B cell (primary cell): ENCODE measurements at regions not wholly inside any gene's neighbourhood (a gene's known extent, or its start where the extent isn't known, plus 50 kb on each side); places are given as distances from the start of the nearest gene placed in this dataset.

Experiments
- ATAC-seq: fragments of 200-7000 bp; cut with Tn5 transposase; one replicate; pipeline ENCODE4 v1.10.0; 2021; ENCODE audit warnings: low read depth, mild to moderate bottlenecking, moderate number of reproducible peaks, moderate library complexity
- CTCF ChIA-PET: fragments of 350-600 bp; sonication (Branson Sonifier 250); formaldehyde crosslinking; loops from one replicate; lab custom pipeline; 2021; ENCODE audit warnings: antibody characterized with exemption, inconsistent platforms; lab: Charles Lee
- POLR2A ChIA-PET: fragments of 350-600 bp; sonication (Branson Sonifier 250); formaldehyde crosslinking; loops from one replicate; lab custom pipeline; 2021; ENCODE audit warnings: antibody characterized with exemption; lab: Charles Lee
- DNase-seq: peaks from one replicate; pipeline ENCODE4 v3.0.0; 2013
- H2AFZ ChIP-seq: 2 replicates; pipeline ENCODE4 v1.6.1; 2012; ENCODE audit warnings: mild to moderate bottlenecking, low read depth, low read length; ENCODE audit not compliant: insufficient read depth, poor library complexity, severe bottlenecking
- H3K27ac ChIP-seq, 2 donors: 1 replicate in 1 of 2; 2 replicates in 1 of 2; pipeline ENCODE4 v1.5.1; 2012 to 2013; ENCODE audit warnings: low read length in 2 of 2, mild to moderate bottlenecking in 2 of 2, moderate library complexity in 1 of 2
- H3K27me3 ChIP-seq, 4 experiments: fragments of 200-600 bp in 1 of 4; sonication (generic) in 1 of 4; replicated peaks in 1 of 4; 1 replicate in 2 of 4; 2 replicates in 2 of 4; pipeline versions ENCODE4 v1.6.1 to v1.7.0; 2013 to 2016; ENCODE audit warnings: low read length in 3 of 4, mild to moderate bottlenecking in 2 of 4, mixed read lengths in 1 of 4, moderate library complexity in 1 of 4; ENCODE audit not compliant: insufficient read depth in 4 of 4, control insufficient read depth in 3 of 4; ENCODE audit errors: control extremely low read depth in 1 of 4
- H3K36me3 ChIP-seq, 2 experiments: replicated peaks in 1 of 2; 1 replicate in 1 of 2; 2 replicates in 1 of 2; pipeline versions ENCODE4 v1.6.1 to v1.7.1; 2013; ENCODE audit warnings: low read length in 1 of 2; ENCODE audit not compliant: insufficient read depth in 2 of 2, control insufficient read depth in 1 of 2; ENCODE audit errors: control extremely low read depth in 1 of 2, extremely low read depth in 1 of 2
- H3K4me1 ChIP-seq, 2 donors: fragments of 200-600 bp in 1 of 2; sonication (generic) in 1 of 2; 1 replicate in 1 of 2; 2 replicates in 1 of 2; pipeline versions ENCODE4 v1.5.1 to v1.6.1; 2013 to 2017; ENCODE audit warnings: low read length in 2 of 2; ENCODE audit not compliant: control insufficient read depth in 2 of 2, insufficient read depth in 2 of 2
- H3K4me2 ChIP-seq: replicated peaks from 2 replicates; pipeline ENCODE3; 2012; ENCODE audit warnings: mild to moderate bottlenecking, low read depth, low read length; ENCODE audit not compliant: poor library complexity, severe bottlenecking
- H3K4me3 ChIP-seq, 5 experiments: fragments of 200-600 bp in 1 of 5; sonication (generic) in 1 of 5; 1 replicate in 3 of 5; 2 replicates in 2 of 5; pipeline versions ENCODE4 v1.5.1 to v1.7.0; 2011 to 2016; ENCODE audit warnings: low read length in 4 of 5, mild to moderate bottlenecking in 4 of 5, low read depth in 2 of 5, control low read depth in 1 of 5, moderate library complexity in 1 of 5; ENCODE audit not compliant: insufficient read depth in 1 of 5; ENCODE audit errors: control extremely low read depth in 1 of 5, extremely low read depth in 1 of 5
- H3K79me2 ChIP-seq: fragments of 200-600 bp; sonication (generic); one replicate; pipeline ENCODE4 v1.6.0; 2016; ENCODE audit warnings: low read length; ENCODE audit not compliant: control insufficient read depth, insufficient read depth
- H3K9ac ChIP-seq: fragments of 200-600 bp; sonication (generic); 2 replicates; pipeline ENCODE4 v1.6.1; 2017; ENCODE audit warnings: mild to moderate bottlenecking, low read length, moderate library complexity
- H3K9me3 ChIP-seq, 3 donors: one replicate each; pipeline versions ENCODE4 v1.6.1 to v1.7.1; 2013; ENCODE audit warnings: low read length in 2 of 3; ENCODE audit not compliant: control insufficient read depth in 2 of 3, insufficient read depth in 1 of 3; ENCODE audit errors: control extremely low read depth in 1 of 3
- H4K20me1 ChIP-seq: 2 replicates; pipeline ENCODE4 v1.6.0; 2012; ENCODE audit warnings: mild to moderate bottlenecking, low read length; ENCODE audit not compliant: insufficient read depth, control insufficient read depth, poor library complexity, severe bottlenecking
- H3K27ac Mint-ChIP-seq: one replicate; pipeline ENCODE4 v1.8.0; 2021; ENCODE audit warnings: mixed read lengths
- H3K27me3 Mint-ChIP-seq: one replicate; pipeline ENCODE4 v1.8.0; 2021; ENCODE audit warnings: mixed read lengths
- H3K4me1 Mint-ChIP-seq: one replicate; pipeline ENCODE4 v1.8.0; 2021; ENCODE audit warnings: mixed read lengths
- H3K4me3 Mint-ChIP-seq: one replicate; pipeline ENCODE4 v1.8.0; 2021; ENCODE audit warnings: mixed read lengths
- H3K9me3 Mint-ChIP-seq: one replicate; pipeline ENCODE4 v1.8.0; 2022; ENCODE audit warnings: mixed read lengths; ENCODE audit not compliant: insufficient read depth
- EZH2 ChIP-seq: IDR thresholded peaks from 2 replicates; pipeline ENCODE4 v1.6.1; 2012; ENCODE audit warnings: borderline replicate concordance, low read depth, mild to moderate bottlenecking, moderate library complexity, low read length; ENCODE audit not compliant: insufficient read depth, poor library complexity, severe bottlenecking
- WGBS: methylation state at CpG from one replicate; pipeline ENCODE4 v1.1.5; 2013; ENCODE audit warnings: missing lambda C conversion rate; ENCODE audit not compliant: insufficient coverage; 5-methylcytosine and 5-hydroxymethylcytosine counted together
- intact Hi-C: fragments of 100-400 bp; cut with micrococcal nuclease; formaldehyde crosslinking; loops from one replicate; pipeline ENCODE4 v1.10.0; 2022
- TF ChIP-seq, protein P1 (sequence below): fragments of 200-600 bp; IDR thresholded peaks from one replicate; pipeline ENCODE4 v1.8.0; 2022; ENCODE audit warnings: antibody characterized with exemption, mild to moderate bottlenecking

DNA sequence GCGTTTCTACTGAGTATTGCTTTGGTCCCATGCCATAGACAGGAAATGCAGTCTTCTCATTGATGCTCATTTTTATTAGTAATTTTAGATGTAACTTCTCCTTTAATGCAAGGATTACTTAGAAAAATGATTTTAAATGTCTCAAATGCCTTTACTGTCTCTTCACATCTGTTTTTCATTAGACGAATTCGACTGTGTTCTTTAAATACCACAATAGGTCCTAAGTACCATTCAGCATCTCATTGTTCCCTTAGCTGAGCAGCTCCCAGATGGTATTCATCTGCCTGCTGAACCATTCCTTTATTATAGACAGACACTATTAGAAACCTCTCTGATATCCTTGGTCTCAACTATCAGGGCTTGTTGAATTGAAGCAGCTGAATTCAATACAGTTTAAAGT, 113.6 kb downstream of the LSMEM1 start:
- WGBS: 100% methylated on average over 2 of the region's 3 CpGs
- POLR2A ChIA-PET: no interaction called here
- no peak for ATAC-seq

DNA sequence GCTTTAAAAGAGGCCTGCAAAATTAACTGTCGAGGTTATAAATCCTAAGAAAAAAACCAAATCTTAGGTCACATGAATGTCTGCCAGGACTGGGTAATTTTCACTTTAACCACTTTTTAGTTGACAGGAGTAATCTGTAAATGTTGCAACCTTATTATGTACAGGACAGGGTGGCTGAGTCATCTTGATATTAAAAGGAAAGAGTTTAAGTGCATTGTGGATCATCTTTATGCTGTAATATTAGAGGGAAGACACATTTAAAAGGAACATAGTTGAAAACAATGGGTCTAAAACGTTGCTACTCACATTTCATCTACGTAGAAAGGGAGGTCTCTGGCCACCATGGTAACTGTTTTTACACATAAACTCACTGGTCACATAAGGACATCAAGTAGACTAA, 115.5 kb downstream of the LSMEM1 start:
- H2AFZ ChIP-seq: no peak overlapping the region
- no peak overlapping the region for H3K27ac Mint-ChIP-seq
- no peaks in the 10 kb centered on the region for H4K20me1 ChIP-seq
- no peak overlapping the region for H3K4me3 ChIP-seq
- ChIA-PET POLR2A (no interaction called here), CTCF (no interaction called here)
- no peaks in the 10 kb centered on the region for H3K4me1 ChIP-seq
- no peaks in the 10 kb centered on the region for H3K9me3 Mint-ChIP-seq
- no peak overlapping the region for H3K4me2 ChIP-seq
- H3K9me3 ChIP-seq: no peaks in the 10 kb centered on the region
- H3K27ac ChIP-seq: no peak overlapping the region
- no peaks in the 10 kb centered on the region for H3K36me3 ChIP-seq
- H3K4me1 Mint-ChIP-seq: no peaks in the 10 kb centered on the region
- H3K27me3 Mint-ChIP-seq: no peaks in the 10 kb centered on the region
- TF ChIP-seq EZH2: no peak
- TF ChIP-seq, protein P1, sequence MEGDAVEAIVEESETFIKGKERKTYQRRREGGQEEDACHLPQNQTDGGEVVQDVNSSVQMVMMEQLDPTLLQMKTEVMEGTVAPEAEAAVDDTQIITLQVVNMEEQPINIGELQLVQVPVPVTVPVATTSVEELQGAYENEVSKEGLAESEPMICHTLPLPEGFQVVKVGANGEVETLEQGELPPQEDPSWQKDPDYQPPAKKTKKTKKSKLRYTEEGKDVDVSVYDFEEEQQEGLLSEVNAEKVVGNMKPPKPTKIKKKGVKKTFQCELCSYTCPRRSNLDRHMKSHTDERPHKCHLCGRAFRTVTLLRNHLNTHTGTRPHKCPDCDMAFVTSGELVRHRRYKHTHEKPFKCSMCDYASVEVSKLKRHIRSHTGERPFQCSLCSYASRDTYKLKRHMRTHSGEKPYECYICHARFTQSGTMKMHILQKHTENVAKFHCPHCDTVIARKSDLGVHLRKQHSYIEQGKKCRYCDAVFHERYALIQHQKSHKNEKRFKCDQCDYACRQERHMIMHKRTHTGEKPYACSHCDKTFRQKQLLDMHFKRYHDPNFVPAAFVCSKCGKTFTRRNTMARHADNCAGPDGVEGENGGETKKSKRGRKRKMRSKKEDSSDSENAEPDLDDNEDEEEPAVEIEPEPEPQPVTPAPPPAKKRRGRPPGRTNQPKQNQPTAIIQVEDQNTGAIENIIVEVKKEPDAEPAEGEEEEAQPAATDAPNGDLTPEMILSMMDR: no peak
- H3K27me3 ChIP-seq: no peaks in the 10 kb centered on the region
- 89% methylated on average over 1 of the region's 3 CpGs for WGBS
- no peaks in the 10 kb centered on the region for H3K79me2 ChIP-seq
- DNase-seq: no peak
- ATAC-seq: no peak
- no peak overlapping the region for H3K4me3 Mint-ChIP-seq
- no peak overlapping the region for H3K9ac ChIP-seq
- intact Hi-C loops: no loop called here

More for the DNA sequence above, 113.6 kb downstream of the LSMEM1 start:
- CTCF ChIA-PET: no interaction called here
- H3K4me3 ChIP-seq: no peak overlapping the region
- no peak for TF ChIP-seq EZH2
- TF ChIP-seq, protein P1: no peak
- H3K36me3 ChIP-seq: no peaks in the 10 kb centered on the region
- no peak overlapping the region for H3K9ac ChIP-seq
- Mint-ChIP-seq H3K4me3 (no peak overlapping the region), H3K9me3 (no peaks in the 10 kb centered on the region), H3K27me3 (peaks cover 6% of the 10 kb centered on the region), H3K4me1 (no peaks in the 10 kb centered on the region), H3K27ac (no peak overlapping the region)
- no peaks in the 10 kb centered on the region for H3K9me3 ChIP-seq
- intact Hi-C loops: no loop called here
- no peaks in the 10 kb centered on the region for H4K20me1 ChIP-seq
- H3K79me2 ChIP-seq: no peaks in the 10 kb centered on the region
- no peaks in the 10 kb centered on the region for H3K27me3 ChIP-seq
- H3K4me2 ChIP-seq: no peak overlapping the region
- DNase-seq: no peak
- no peak overlapping the region for H3K27ac ChIP-seq
- H3K4me1 ChIP-seq: no peaks in the 10 kb centered on the region
- no peak overlapping the region for H2AFZ ChIP-seq
